ENCODE measurements at regions not wholly inside any gene's neighbourhood (a gene's known extent, or its start where the extent isn't known, plus 50 kb on each side); places are given as distances from the start of the nearest gene placed in this dataset.

GRCh38 chr22:22388090-22388489 is 120.5 kb downstream of the ZNF280B start:
- no peak for DNase-seq

GRCh38 chr22:22388494-22388893 is 120.0 kb downstream of the ZNF280B start:
- Histone ChIP-seq H3K36me3 (no peaks in the 10 kb centered on the region), H3K9me3 (no peaks in the 10 kb centered on the region), H3K4me3 (ENCODE audit: low read depth, low read length) (no peak overlapping the region), H3K4me1 (no peaks in the 10 kb centered on the region), H3K27me3 (peaks cover 34% of the 10 kb centered on the region)
- DNase-seq: no peak
- TF ChIP-seq CTCF (IDR thresholded peaks at IDR 0.05; ENCODE audit: low read depth, low read length): no peak

More at GRCh38 chr22:22388090-22388489, 120.5 kb downstream of the ZNF280B start:
- Histone ChIP-seq H3K4me3 (ENCODE audit: low read depth, low read length) (no peak overlapping the region), H3K36me3 (no peaks in the 10 kb centered on the region), H3K27me3 (peaks cover 38% of the 10 kb centered on the region), H3K4me1 (no peaks in the 10 kb centered on the region), H3K9me3 (no peaks in the 10 kb centered on the region)
- TF ChIP-seq CTCF (IDR thresholded peaks at IDR 0.05; ENCODE audit: low read depth, low read length): no peak

DNA sequence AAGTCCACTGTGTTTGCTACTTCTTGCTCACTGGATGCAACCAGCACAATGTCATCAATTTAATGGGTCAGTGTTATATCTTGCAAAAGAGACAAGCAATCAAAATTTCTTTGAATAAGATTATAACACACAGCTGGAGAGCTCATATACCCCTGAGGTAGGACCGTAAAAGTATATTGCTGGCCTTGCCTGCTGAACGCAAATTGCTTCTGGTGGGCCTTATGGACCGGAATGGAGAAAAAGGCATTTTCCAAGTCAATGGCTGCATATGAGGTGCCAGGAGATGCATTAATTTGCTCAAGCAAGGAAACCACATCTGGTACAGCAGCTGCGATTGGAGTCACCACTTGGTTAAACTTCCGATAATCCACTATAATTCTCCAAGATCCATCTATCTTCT is 119.1 kb downstream of the ZNF280B start:
- no peaks in the 10 kb centered on the region for H3K4me1 ChIP-seq
- no peaks in the 10 kb centered on the region for H3K9me3 ChIP-seq
- peaks cover 24% of the 10 kb centered on the region for H3K27me3 ChIP-seq
- H3K4me3 ChIP-seq (ENCODE audit: low read depth, low read length): no peak overlapping the region
- H3K36me3 ChIP-seq: no peaks in the 10 kb centered on the region
- no peak for TF ChIP-seq CTCF (IDR thresholded peaks at IDR 0.05; ENCODE audit: low read depth, low read length)
- DNase-seq: no peak

DNA sequence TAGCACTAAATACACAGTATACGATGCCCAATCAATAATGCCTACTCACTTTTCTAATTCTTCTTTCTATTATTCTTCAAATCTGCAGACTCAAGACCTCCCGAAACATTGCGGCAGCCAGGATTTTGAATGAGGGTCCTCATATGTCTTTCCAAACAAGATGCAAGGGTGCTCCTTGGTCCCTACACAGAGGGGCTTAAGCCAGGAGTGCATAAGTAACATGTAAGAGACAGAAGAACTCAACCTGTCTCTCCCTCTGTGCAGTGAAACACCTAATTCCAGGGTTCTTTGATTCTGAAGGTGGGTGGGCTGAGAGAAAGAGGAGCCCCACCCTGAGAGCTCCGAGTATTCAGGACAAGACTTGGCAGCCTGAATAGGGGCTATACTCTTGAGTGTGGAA is 117.6 kb downstream of the ZNF280B start:
- no peak for TF ChIP-seq CTCF (IDR thresholded peaks at IDR 0.05; ENCODE audit: low read depth, low read length)
- Histone ChIP-seq H3K36me3 (no peaks in the 10 kb centered on the region), H3K9me3 (no peaks in the 10 kb centered on the region), H3K4me3 (ENCODE audit: low read depth, low read length) (no peak overlapping the region), H3K4me1 (no peaks in the 10 kb centered on the region), H3K27me3 (peaks cover 13% of the 10 kb centered on the region)
- no peak for DNase-seq

- TF ChIP-seq CTCF (IDR thresholded peaks at IDR 0.05; ENCODE audit: low read depth, low read length): no peak
- Histone ChIP-seq H3K9me3 (no peaks in the 10 kb centered on the region), H3K36me3 (no peaks in the 10 kb centered on the region), H3K4me3 (ENCODE audit: low read depth, low read length) (no peak overlapping the region), H3K4me1 (no peaks in the 10 kb centered on the region), H3K27me3 (peaks cover 7% of the 10 kb centered on the region; the same call in 1 of the 2 replicates)
- DNase-seq: no peak
These were observed 117.0 kb downstream of the ZNF280B start for GRCh38 chr22:22391543-22391942.

- Histone ChIP-seq H3K27me3 (peaks cover 6% of the 10 kb centered on the region; the same call in 1 of the 2 replicates), H3K4me3 (ENCODE audit: low read depth, low read length) (no peak overlapping the region), H3K4me1 (no peaks in the 10 kb centered on the region), H3K36me3 (no peaks in the 10 kb centered on the region), H3K9me3 (no peaks in the 10 kb centered on the region)
- DNase-seq: no peak
- no peak for TF ChIP-seq CTCF (IDR thresholded peaks at IDR 0.05; ENCODE audit: low read depth, low read length)
These were observed 116.4 kb downstream of the ZNF280B start for GRCh38 chr22:22392131-22392530.
